Neural cell (in vitro differentiated cells): ENCODE measurements at regions not wholly inside any gene's neighbourhood (a gene's known extent, or its start where the extent isn't known, plus 50 kb on each side); places are given as distances from the start of the nearest gene placed in this dataset.

Experiments
- H2AFZ ChIP-seq: fragments of 200-600, 300-800 bp; sonication (generic), shearing (Covaris generic); 2 replicates; pipeline ENCODE4 v1.6.0; 2014; ENCODE audit warnings: low read depth, mild to moderate bottlenecking, antibody characterized with exemption, low read length, moderate library complexity
- H3F3A ChIP-seq: fragments of 200-600 bp; shearing (Covaris generic); 2 replicates; pipeline ENCODE4 v1.6.1; 2016; ENCODE audit warnings: mild to moderate bottlenecking, moderate library complexity, mixed read lengths, antibody characterized with exemption, low read length; ENCODE audit not compliant: insufficient read depth, poor library complexity, severe bottlenecking
- H3K27ac ChIP-seq: fragments of 200-600, 300-800 bp; sonication (generic), shearing (Covaris generic); 2 replicates; pipeline ENCODE4 v1.5.1; 2014; ENCODE audit warnings: mild to moderate bottlenecking, low read length, moderate library complexity
- H3K27me3 ChIP-seq: fragments of 300-800, 200-600 bp; sonication (generic), shearing (Covaris generic); 2 replicates; pipeline ENCODE4 v1.6.0; 2014; ENCODE audit warnings: mild to moderate bottlenecking, low read depth, low read length, moderate library complexity; ENCODE audit not compliant: insufficient read depth
- H3K36me3 ChIP-seq: fragments of 300-800, 200-600 bp; sonication (generic), shearing (Covaris generic); 2 replicates; pipeline ENCODE4 v1.5.1; 2014; ENCODE audit warnings: mild to moderate bottlenecking, antibody characterized with exemption, low read length, moderate library complexity; ENCODE audit not compliant: insufficient read depth
- H3K4me2 ChIP-seq: fragments of 300-800, 200-600 bp; sonication (generic), shearing (Covaris generic); 2 replicates; pipeline ENCODE4 v1.6.0; 2014; ENCODE audit warnings: mild to moderate bottlenecking, low read length
- H3K4me3 ChIP-seq: fragments of 300-800, 200-600 bp; sonication (generic), shearing (Covaris generic); 2 replicates; pipeline ENCODE4 v1.5.1; 2014; ENCODE audit warnings: mild to moderate bottlenecking, low read length, moderate library complexity
- H3K79me2 ChIP-seq: fragments of 200-600 bp; shearing (Covaris generic); replicated peaks from 2 replicates; pipeline ENCODE4 v1.6.0; 2014; ENCODE audit warnings: mild to moderate bottlenecking, low read length, moderate library complexity; ENCODE audit not compliant: insufficient read depth
- H3K9ac ChIP-seq: fragments of 300-800, 200-600 bp; sonication (generic), shearing (Covaris generic); 2 replicates; pipeline ENCODE4 v1.6.1; 2016; ENCODE audit warnings: mild to moderate bottlenecking, low read length, mixed read lengths
- H3K9me2 ChIP-seq: fragments of 200-600 bp; shearing (Covaris generic); 2 replicates; pipeline ENCODE4 v1.6.1; 2016; ENCODE audit warnings: mild to moderate bottlenecking, low read length, mixed read lengths; ENCODE audit not compliant: insufficient read depth
- H3K9me3 ChIP-seq: fragments of 200-600, 300-800 bp; sonication (generic), shearing (Covaris generic); 2 replicates; pipeline ENCODE4 v1.6.1; 2016; ENCODE audit warnings: mild to moderate bottlenecking, mixed run types, low read length, moderate library complexity, mixed read lengths
- H4K20me1 ChIP-seq: fragments of 200-600 bp; shearing (Covaris generic); 2 replicates; pipeline ENCODE4 v1.6.1; 2016; ENCODE audit warnings: mild to moderate bottlenecking, mixed run types; ENCODE audit not compliant: insufficient read depth
- CTCF ChIP-seq: fragments of 450-650 bp; IDR thresholded peaks from 2 replicates; pipeline ENCODE4 v1.5.1; 2014; ENCODE audit warnings: antibody characterized with exemption, mild to moderate bottlenecking, moderate library complexity; ENCODE audit not compliant: poor library complexity, severe bottlenecking
- EP300 ChIP-seq: fragments of 450-650 bp; conservative IDR thresholded peaks from 2 replicates; pipeline ENCODE4 v1.6.1; 2014; ENCODE audit warnings: antibody characterized with exemption, mild to moderate bottlenecking, moderate library complexity; ENCODE audit not compliant: poor library complexity, severe bottlenecking
- EZH2 ChIP-seq: fragments of 200-600, 300-800 bp; shearing (Covaris generic), sonication (generic); IDR thresholded peaks from 2 replicates; pipeline ENCODE4 v1.6.1; 2014; ENCODE audit warnings: antibody characterized with exemption, low read length, borderline replicate concordance, mild to moderate bottlenecking; ENCODE audit not compliant: insufficient read depth, poor library complexity, severe bottlenecking
- MXI1 ChIP-seq: fragments of 450-650 bp; conservative IDR thresholded peaks from 2 replicates; pipeline ENCODE4 v1.6.1; 2014; ENCODE audit warnings: antibody characterized with exemption, mild to moderate bottlenecking; ENCODE audit not compliant: poor library complexity, severe bottlenecking
- POLR2AphosphoS5 ChIP-seq: IDR thresholded peaks from 2 replicates; pipeline ENCODE4 v1.6.1; 2012
- RAD21 ChIP-seq: fragments of 450-650 bp; conservative IDR thresholded peaks from 2 replicates; pipeline ENCODE4 v1.6.1; 2014; ENCODE audit warnings: antibody characterized with exemption, mild to moderate bottlenecking, moderate library complexity
- REST ChIP-seq: IDR thresholded peaks from 2 replicates; pipeline ENCODE4 v1.6.1; 2012; ENCODE audit warnings: borderline replicate concordance
- SMC3 ChIP-seq: fragments of 450-650 bp; conservative IDR thresholded peaks from 2 replicates; pipeline ENCODE4 v1.6.1; 2014; ENCODE audit warnings: antibody characterized with exemption, mild to moderate bottlenecking, moderate library complexity; ENCODE audit not compliant: poor library complexity
- TAF1 ChIP-seq: IDR thresholded peaks from 2 replicates; pipeline ENCODE4 v1.6.1; 2012; ENCODE audit warnings: low read depth

- Histone ChIP-seq H3K9ac (no peak overlapping the region), H4K20me1 (no peaks in the 10 kb centered on the region), H3K27ac (no peak overlapping the region), H3K79me2 (no peaks in the 10 kb centered on the region), H3K36me3 (no peaks in the 10 kb centered on the region), H3K9me2 (no peaks in the 10 kb centered on the region), H3K4me2 (no peak overlapping the region), H3F3A (no peaks in the 10 kb centered on the region), H3K27me3 (no peaks in the 10 kb centered on the region), H3K4me3 (no peak overlapping the region), H3K9me3 (peaks cover 3% of the 10 kb centered on the region), H2AFZ (no peak overlapping the region)
- no peak for TF ChIP-seq MXI1
- no peak for TF ChIP-seq CTCF
- no peak for TF ChIP-seq POLR2AphosphoS5
- TF ChIP-seq SMC3: no peak
- TF ChIP-seq REST: no peak
- no peak for TF ChIP-seq RAD21
- TF ChIP-seq EZH2: no peak
- TF ChIP-seq EP300: no peak
- no peak for TF ChIP-seq TAF1
Observed at GRCh38 chr14:43674273-43674672, 832.8 kb downstream of the FSCB start.

GRCh38 chr14:43671716-43672485, 835.2 kb downstream of the FSCB start:
- H3K36me3 ChIP-seq: no peaks in the 10 kb centered on the region
- TF ChIP-seq POLR2AphosphoS5: no peak
- TF ChIP-seq RAD21: no peak
- TF ChIP-seq REST: no peak
- no peak for TF ChIP-seq SMC3
- no peak for TF ChIP-seq EP300
- TF ChIP-seq MXI1: no peak
- no peaks in the 10 kb centered on the region for H3K27me3 ChIP-seq
- peaks cover 3% of the 10 kb centered on the region for H3K9me3 ChIP-seq
- H3K4me2 ChIP-seq: no peak overlapping the region
- H2AFZ ChIP-seq: no peak overlapping the region
- no peaks in the 10 kb centered on the region for H3K79me2 ChIP-seq
- no peaks in the 10 kb centered on the region for H3F3A ChIP-seq
- no peaks in the 10 kb centered on the region for H4K20me1 ChIP-seq
- no peak overlapping the region for H3K27ac ChIP-seq
- no peak overlapping the region for H3K9ac ChIP-seq
- H3K4me3 ChIP-seq: no peak overlapping the region
- H3K9me2 ChIP-seq: no peaks in the 10 kb centered on the region
